ENCODE measurements at regions not wholly inside any gene's neighbourhood (a gene's known extent, or its start where the extent isn't known, plus 50 kb on each side); places are given as distances from the start of the nearest gene placed in this dataset.

GRCh38 chr3:155029941-155030340, 50.2 kb upstream of the MME start:
- no peaks in the 10 kb centered on the region for H3K79me2 ChIP-seq (ENCODE audit: low read depth)
- H3K36me3 ChIP-seq (ENCODE audit: low read depth) = no peaks in the 10 kb centered on the region
- no peaks in the 10 kb centered on the region; the same call in 1 of the 2 replicates for H3K9me2 ChIP-seq (ENCODE audit: insufficient read depth)
- H3K4me3 ChIP-seq = no peak overlapping the region
- BruUV-seq (replicated peaks) = no TSS peak
- no peak for DNase-seq
- H3K27ac ChIP-seq = no peak overlapping the region
- TF ChIP-seq, protein P1, sequence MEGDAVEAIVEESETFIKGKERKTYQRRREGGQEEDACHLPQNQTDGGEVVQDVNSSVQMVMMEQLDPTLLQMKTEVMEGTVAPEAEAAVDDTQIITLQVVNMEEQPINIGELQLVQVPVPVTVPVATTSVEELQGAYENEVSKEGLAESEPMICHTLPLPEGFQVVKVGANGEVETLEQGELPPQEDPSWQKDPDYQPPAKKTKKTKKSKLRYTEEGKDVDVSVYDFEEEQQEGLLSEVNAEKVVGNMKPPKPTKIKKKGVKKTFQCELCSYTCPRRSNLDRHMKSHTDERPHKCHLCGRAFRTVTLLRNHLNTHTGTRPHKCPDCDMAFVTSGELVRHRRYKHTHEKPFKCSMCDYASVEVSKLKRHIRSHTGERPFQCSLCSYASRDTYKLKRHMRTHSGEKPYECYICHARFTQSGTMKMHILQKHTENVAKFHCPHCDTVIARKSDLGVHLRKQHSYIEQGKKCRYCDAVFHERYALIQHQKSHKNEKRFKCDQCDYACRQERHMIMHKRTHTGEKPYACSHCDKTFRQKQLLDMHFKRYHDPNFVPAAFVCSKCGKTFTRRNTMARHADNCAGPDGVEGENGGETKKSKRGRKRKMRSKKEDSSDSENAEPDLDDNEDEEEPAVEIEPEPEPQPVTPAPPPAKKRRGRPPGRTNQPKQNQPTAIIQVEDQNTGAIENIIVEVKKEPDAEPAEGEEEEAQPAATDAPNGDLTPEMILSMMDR (conservative IDR thresholded peaks at IDR 0.05) = no peak
- TF ChIP-seq EZH2 (IDR thresholded peaks at IDR 0.05; ENCODE audit: low read depth) = no peak
- H2AFZ ChIP-seq = no peak overlapping the region
- no peaks in the 10 kb centered on the region for H3F3A ChIP-seq (ENCODE audit: insufficient read depth, low read depth)
- no peaks in the 10 kb centered on the region for H4K20me1 ChIP-seq (ENCODE audit: insufficient read depth)
- no peaks in the 10 kb centered on the region for H3K4me1 ChIP-seq (replicated peaks; ENCODE audit: insufficient read depth)
- CTCF ChIA-PET = no interaction called here
- H3K9me3 ChIP-seq (ENCODE audit: insufficient read depth, low read depth) = no peaks in the 10 kb centered on the region
- H3K27me3 ChIP-seq (ENCODE audit: insufficient read depth, low read depth) = no peaks in the 10 kb centered on the region
- H3K4me2 ChIP-seq = no peak overlapping the region
- intact Hi-C loops (cut with micrococcal nuclease; ENCODE audit: unreplicated experiment) = no loop called here
- POLR2A ChIA-PET (ENCODE audit: unreplicated experiment) = no interaction called here

- no TSS peak for BruUV-seq (replicated peaks)
- Histone ChIP-seq H3K9me2 (ENCODE audit: insufficient read depth) (no peaks in the 10 kb centered on the region; the same call in 1 of the 2 replicates), H3K27me3 (ENCODE audit: insufficient read depth, low read depth) (no peaks in the 10 kb centered on the region), H3K79me2 (ENCODE audit: low read depth) (no peaks in the 10 kb centered on the region), H3K9me3 (ENCODE audit: insufficient read depth, low read depth) (no peaks in the 10 kb centered on the region), H3F3A (ENCODE audit: insufficient read depth, low read depth) (no peaks in the 10 kb centered on the region), H3K4me2 (no peak overlapping the region), H3K36me3 (ENCODE audit: low read depth) (no peaks in the 10 kb centered on the region), H2AFZ (no peak overlapping the region), H3K4me3 (no peak overlapping the region), H3K27ac (no peak overlapping the region), H3K4me1 (replicated peaks; ENCODE audit: insufficient read depth) (no peaks in the 10 kb centered on the region), H4K20me1 (ENCODE audit: insufficient read depth) (no peaks in the 10 kb centered on the region)
- intact Hi-C loops (cut with micrococcal nuclease; ENCODE audit: unreplicated experiment) = no loop called here
- POLR2A ChIA-PET (ENCODE audit: unreplicated experiment) = no interaction called here
- CTCF ChIA-PET = no interaction called here
- no peak for DNase-seq
- no peak for TF ChIP-seq EZH2 (IDR thresholded peaks at IDR 0.05; ENCODE audit: low read depth)
- TF ChIP-seq, protein P1 (conservative IDR thresholded peaks at IDR 0.05) = no peak
These were observed 53.0 kb upstream of the MME start for GRCh38 chr3:155026999-155027591.

GRCh38 chr3:155024006-155024638, 56.0 kb upstream of the MME start:
- H3K27ac ChIP-seq = no peak overlapping the region
- CTCF ChIA-PET = no interaction called here
- H4K20me1 ChIP-seq (ENCODE audit: insufficient read depth) = no peaks in the 10 kb centered on the region
- no peaks in the 10 kb centered on the region for H3K9me3 ChIP-seq (ENCODE audit: insufficient read depth, low read depth)
- no peak overlapping the region for H3K4me2 ChIP-seq
- H2AFZ ChIP-seq = no peak overlapping the region
- no peaks in the 10 kb centered on the region for H3K36me3 ChIP-seq (ENCODE audit: low read depth)
- no peak for TF ChIP-seq EZH2 (IDR thresholded peaks at IDR 0.05; ENCODE audit: low read depth)
- TF ChIP-seq, protein P1 (conservative IDR thresholded peaks at IDR 0.05) = no peak
- H3K27me3 ChIP-seq (ENCODE audit: insufficient read depth, low read depth) = no peaks in the 10 kb centered on the region
- H3K4me1 ChIP-seq (replicated peaks; ENCODE audit: insufficient read depth) = peaks cover 9% of the 10 kb centered on the region
- intact Hi-C loops (cut with micrococcal nuclease; ENCODE audit: unreplicated experiment) = loop anchor here (5.0 kb wide), 1 partner anchor 298 kb away; no protein-coding TSS in a partner anchor
- no peaks in the 10 kb centered on the region for H3K79me2 ChIP-seq (ENCODE audit: low read depth)
- no peak overlapping the region for H3K4me3 ChIP-seq
- peaks cover 8% of the 10 kb centered on the region; the same call in 1 of the 2 replicates for H3F3A ChIP-seq (ENCODE audit: insufficient read depth, low read depth)
- BruUV-seq (replicated peaks) = no TSS peak
- POLR2A ChIA-PET (ENCODE audit: unreplicated experiment) = no interaction called here
- DNase-seq = peak; percentile 15 to 39
- no peaks in the 10 kb centered on the region for H3K9me2 ChIP-seq (ENCODE audit: insufficient read depth)

Data from PC-9 (cell line).